GM12891 (cell line): ENCODE measurements at regions not wholly inside any gene's neighbourhood (a gene's known extent, or its start where the extent isn't known, plus 50 kb on each side); places are given as distances from the start of the nearest gene placed in this dataset.

ENCODE experiments used
- PAX5 ChIP-seq: IDR thresholded peaks from 2 replicates; pipeline ENCODE4 v1.6.1; 2011; ENCODE audit warnings: low read length, moderate library complexity, mild to moderate bottlenecking; ENCODE audit not compliant: insufficient read depth, severe bottlenecking
- POLR2A ChIP-seq: IDR thresholded peaks from 2 replicates; pipeline ENCODE4 v1.6.1; 2011; ENCODE audit warnings: low read depth, low read length, control low read depth
- POLR2AphosphoS5 ChIP-seq: IDR thresholded peaks from 2 replicates; pipeline ENCODE4 v1.6.1; 2011; ENCODE audit warnings: low read depth, low read length, control low read depth
- POU2F2 ChIP-seq: IDR thresholded peaks from 2 replicates; pipeline ENCODE4 v1.6.1; 2011; ENCODE audit warnings: low read depth, mild to moderate bottlenecking, control low read depth, low read length, moderate library complexity
- SPI1 ChIP-seq: IDR thresholded peaks from 2 replicates; pipeline ENCODE4 v1.6.1; 2011; ENCODE audit warnings: low read depth, low read length, control low read depth
- TAF1 ChIP-seq: IDR thresholded peaks from 2 replicates; pipeline ENCODE4 v1.6.1; 2011; ENCODE audit warnings: low read depth, low read length, control low read depth

- TF ChIP-seq POLR2A, result no peak
- TF ChIP-seq POU2F2, result no peak
- TF ChIP-seq POLR2AphosphoS5, result no peak
- TF ChIP-seq TAF1, result no peak
- TF ChIP-seq SPI1, result no peak
- TF ChIP-seq PAX5, result no peak
These were observed 163.5 kb upstream of the TCERG1L start for GRCh38 chr10:131475043-131475442.
